HepG2 (cell line): ENCODE measurements at regions not wholly inside any gene's neighbourhood (a gene's known extent, or its start where the extent isn't known, plus 50 kb on each side); places are given as distances from the start of the nearest gene placed in this dataset.

Source experiments
- ATAC-seq: fragments of 200-7000 bp; cut with Tn5 transposase; 3 replicates; pipeline ENCODE4 v1.9.1; 2020; ENCODE audit warnings: mild to moderate bottlenecking, moderate library complexity
- BruUV-seq: library from RNA; stranded (reverse); fragments of 400-500 nt; replicated peaks from 2 replicates; lab custom pipeline; 2021; lab: Mats Ljungman, UMichigan
- CTCF ChIA-PET: fragments of 300-600 bp; formaldehyde crosslinking; extraction: SDS; loops from one replicate; lab custom pipeline; 2021; ENCODE audit warnings: low total read pairs, inconsistent platforms, low intra/inter-chr PET ratio; lab: Yijun Ruan, JAX
- POLR2A ChIA-PET: fragments of 350-600 bp; sonication (Branson Sonifier 250); formaldehyde crosslinking; loops from one replicate; lab custom pipeline; 2020; ENCODE audit warnings: antibody characterized with exemption, inconsistent platforms; lab: Yijun Ruan, JAX
- DNase-seq: peaks from one replicate; pipeline ENCODE4 v3.0.0-alpha.2; 2015; ENCODE audit warnings: low spot score
- FAIRE-seq: peaks from 3 replicates; lab custom pipeline; 2011; peaks lifted over from hg19 to GRCh38; lab: Jason Lieb, UNC
- H2AFZ ChIP-seq: one replicate; pipeline ENCODE4 v1.6.1; 2011; ENCODE audit warnings: low read length, inconsistent platforms
- H3K27ac ChIP-seq: fragments of 300-600 bp; 3 replicates; pipeline ENCODE4 v1.8.0; 2011; ENCODE audit warnings: mixed run types, mild to moderate bottlenecking, mixed read lengths, low read length, inconsistent platforms; ENCODE audit not compliant: insufficient read depth; ENCODE audit errors: extremely low read length
- H3K27me3 ChIP-seq, 2 experiments: fragments of 200-600 bp in 1 of 2; 2 replicates in 1 of 2; 3 replicates in 1 of 2; pipeline versions ENCODE4 v1.6.0 to v1.8.0; 2011; ENCODE audit warnings: low read length in 2 of 2, mild to moderate bottlenecking in 2 of 2, moderate library complexity in 2 of 2, inconsistent platforms in 1 of 2; ENCODE audit not compliant: insufficient read depth in 2 of 2, control insufficient read depth in 1 of 2
- H3K36me3 ChIP-seq, 2 experiments: fragments of 200-600 bp in 1 of 2; replicated peaks in 1 of 2; 2 replicates in 1 of 2; 3 replicates in 1 of 2; pipeline versions ENCODE4 v1.5.1 to v1.8.0; 2011; ENCODE audit warnings: low read length in 2 of 2, inconsistent platforms in 1 of 2; ENCODE audit not compliant: insufficient read depth in 2 of 2, control insufficient read depth in 1 of 2
- H3K4me1 ChIP-seq: 2 replicates; pipeline ENCODE4 v1.5.1; 2012; ENCODE audit warnings: low read length, inconsistent platforms; ENCODE audit not compliant: insufficient read depth
- H3K4me2 ChIP-seq: 2 replicates; pipeline ENCODE4 v1.6.0; 2011; ENCODE audit warnings: low read depth, low read length, inconsistent platforms
- H3K4me3 ChIP-seq, 3 experiments: fragments of 200-600 bp in 1 of 3; sonication (generic), shearing (Covaris generic) in 1 of 3; replicated peaks in 1 of 3; 2 replicates each; pipeline ENCODE4 v1.5.1; 2011 to 2016; ENCODE audit warnings: low read length in 3 of 3, inconsistent platforms in 2 of 3, low read depth in 2 of 3, mild to moderate bottlenecking in 2 of 3, control low read depth in 1 of 3, mixed read lengths in 1 of 3; ENCODE audit not compliant: insufficient read depth in 1 of 3
- H3K79me2 ChIP-seq: one replicate; pipeline ENCODE4 v1.6.1; 2011; ENCODE audit warnings: low read length, inconsistent platforms; ENCODE audit not compliant: insufficient read depth
- H3K9ac ChIP-seq: 2 replicates; pipeline ENCODE4 v1.6.0; 2011; ENCODE audit warnings: mild to moderate bottlenecking, low read depth, low read length, inconsistent platforms; ENCODE audit not compliant: insufficient read depth
- H3K9me3 ChIP-seq: 2 replicates; pipeline ENCODE4 v1.5.1; 2012; ENCODE audit warnings: mild to moderate bottlenecking, low read length
- H4K20me1 ChIP-seq: 2 replicates; pipeline ENCODE4 v1.6.0; 2011; ENCODE audit warnings: inconsistent platforms, mild to moderate bottlenecking, low read length, moderate library complexity; ENCODE audit not compliant: insufficient read depth
- BRF2 ChIP-seq: sonication (generic); formaldehyde crosslinking; IDR thresholded peaks from 2 replicates; pipeline ENCODE4 v1.8.1; 2022; ENCODE audit warnings: mild to moderate bottlenecking, missing genetic modification reagents
- CAMTA2 ChIP-seq: sonication (generic); formaldehyde crosslinking; IDR thresholded peaks from 2 replicates; pipeline ENCODE4 v1.4.0; 2020; ENCODE audit warnings: mild to moderate bottlenecking, missing genetic modification reagents, borderline replicate concordance
- FOXA1 ChIP-seq, 2 experiments: fragments of 450-650 bp in 1 of 2; sonication (generic) in 1 of 2; formaldehyde crosslinking in 1 of 2; IDR thresholded peaks; 2 replicates each; pipeline versions ENCODE4 v1.4.0 to v1.6.1; 2016 to 2020; ENCODE audit warnings: missing genetic modification reagents in 1 of 2
- KAT2B ChIP-seq: fragments of 150-350 bp; IDR thresholded peaks from 2 replicates; pipeline ENCODE4 v1.6.1; 2014; ENCODE audit warnings: low read depth, low read length, borderline replicate concordance
- KLF9 ChIP-seq: IDR thresholded peaks from 2 replicates; pipeline ENCODE4 v1.6.1; 2016; ENCODE audit warnings: low read depth
- TEAD2 ChIP-seq: sonication (generic); formaldehyde crosslinking; IDR thresholded peaks from 2 replicates; pipeline ENCODE4 v1.9.0; 2021; ENCODE audit warnings: missing genetic modification reagents
- THAP8 ChIP-seq: sonication (generic); formaldehyde crosslinking; IDR thresholded peaks from 2 replicates; pipeline ENCODE4 v1.5.1; 2020; ENCODE audit warnings: missing genetic modification reagents, mild to moderate bottlenecking, borderline replicate concordance
- ZNF121 ChIP-seq: sonication (generic); formaldehyde crosslinking; IDR thresholded peaks from 2 replicates; pipeline ENCODE4 v1.5.0; 2020; ENCODE audit warnings: mild to moderate bottlenecking, missing genetic modification reagents
- ZNF207 ChIP-seq: fragments of 450-650 bp; IDR thresholded peaks from 2 replicates; pipeline ENCODE4 v1.6.1; 2016; ENCODE audit warnings: antibody characterized with exemption, borderline replicate concordance
- WGBS: methylation state at CpG from one replicate; pipeline ENCODE4 v1.1.6; 2017; ENCODE audit warnings: low lambda C conversion rate; 5-methylcytosine and 5-hydroxymethylcytosine counted together
- in situ Hi-C: cut with HindIII; loops from 2 replicates; pipeline ENCODE4 v1.10.0; 2017; ENCODE audit warnings: low pct_unique_long_range_greater_than_20kb; ENCODE audit not compliant: extremely low pct_ligation_motif_present
- intact Hi-C: fragments of 100-400 bp; cut with micrococcal nuclease; formaldehyde crosslinking; loops from one replicate; pipeline ENCODE4 v1.10.0; 2022; ENCODE audit not compliant: unreplicated experiment

- intact Hi-C loops (no loop called here), in situ Hi-C loops (no loop called here)
- Histone ChIP-seq H3K79me2 (no peaks in the 10 kb centered on the region), H3K36me3 (no peaks in the 10 kb centered on the region), H3K4me1 (no peaks in the 10 kb centered on the region), H3K9ac (no peak overlapping the region), H2AFZ (no peak overlapping the region), H3K4me2 (no peak overlapping the region), H3K27me3 (no peaks in the 10 kb centered on the region; a peak in 1 of 5 replicates), H3K4me3 (no peak overlapping the region), H4K20me1 (no peaks in the 10 kb centered on the region), H3K27ac (no peak overlapping the region), H3K9me3 (no peaks in the 10 kb centered on the region)
- CTCF ChIA-PET: no interaction called here
- no peak for DNase-seq
- ATAC-seq: no peak
- POLR2A ChIA-PET: no interaction called here
- TF ChIP-seq FOXA1 (IDR thresholded peaks at IDR 0.05) (no peak), FOXA1 (CRISPR knock-in tag; IDR thresholded peaks at IDR 0.05) (no peak)
- FAIRE-seq: no peak
- 44% methylated on average over 1 of the region's 1 CpG for WGBS
- BruUV-seq: no TSS peak
Measured at GRCh38 chr13:73876323-73876722, 257.9 kb downstream of the KLF12 start.

GRCh38 chr13:73873940-73874830 is 260.0 kb downstream of the KLF12 start:
- POLR2A ChIA-PET: no interaction called here
- TF ChIP-seq THAP8 (CRISPR knock-in tag) (no peak), KLF9 (CRISPR knock-in tag) (no peak), KAT2B (no peak), CAMTA2 (CRISPR knock-in tag) (no peak), TEAD2 (CRISPR knock-in tag) (no peak), ZNF207 (no peak), ZNF121 (no peak), BRF2 (CRISPR knock-in tag) (no peak)

More at GRCh38 chr13:73873940-73874830, 260.0 kb downstream of the KLF12 start:
- 50% methylated on average over 5 of the region's 5 CpGs for WGBS
- no peak for ATAC-seq
- H3K9ac ChIP-seq: no peak overlapping the region
- no peaks in the 10 kb centered on the region for H4K20me1 ChIP-seq
- DNase-seq: no peak
- no peaks in the 10 kb centered on the region for H3K9me3 ChIP-seq
- in situ Hi-C loops: no loop called here
- CTCF ChIA-PET: no interaction called here
- H3K4me1 ChIP-seq: no peaks in the 10 kb centered on the region
- H3K27me3 ChIP-seq: no peaks in the 10 kb centered on the region
- no peaks in the 10 kb centered on the region for H3K36me3 ChIP-seq
- BruUV-seq: no TSS peak
- FAIRE-seq: no peak
- intact Hi-C loops: no loop called here
- no peak overlapping the region for H3K4me2 ChIP-seq
- H3K79me2 ChIP-seq: no peaks in the 10 kb centered on the region
- no peak overlapping the region for H3K4me3 ChIP-seq
- H2AFZ ChIP-seq: no peak overlapping the region
- H3K27ac ChIP-seq: no peak overlapping the region
